Karpas-422 (cell line): ENCODE measurements at regions not wholly inside any gene's neighbourhood (a gene's known extent, or its start where the extent isn't known, plus 50 kb on each side); places are given as distances from the start of the nearest gene placed in this dataset.

Experiments
- DNase-seq: peaks from one replicate; pipeline ENCODE4 v3.0.0-alpha.2; 2015
- H2AFZ ChIP-seq: fragments of 200-600 bp; sonication (generic); 2 replicates; pipeline ENCODE4 v1.6.1; 2014; ENCODE audit warnings: antibody characterized with exemption, low read length, mixed read lengths
- H3K27ac ChIP-seq: fragments of 200-600 bp; sonication (generic); 2 replicates; pipeline ENCODE4 v1.5.1; 2014; ENCODE audit warnings: mild to moderate bottlenecking, low read length, moderate library complexity
- H3K27me3 ChIP-seq: fragments of 200-600 bp; sonication (generic); 2 replicates; pipeline ENCODE4 v1.6.1; 2014; ENCODE audit warnings: low read length, mixed read lengths
- H3K36me3 ChIP-seq: fragments of 200-600 bp; sonication (generic); 2 replicates; pipeline ENCODE4 v1.6.1; 2014; ENCODE audit warnings: low read length, mixed read lengths; ENCODE audit not compliant: insufficient read depth
- H3K4me1 ChIP-seq: fragments of 200-600 bp; sonication (generic); 2 replicates; pipeline ENCODE4 v1.6.1; 2014; ENCODE audit warnings: mild to moderate bottlenecking, low read length, mixed read lengths
- H3K4me2 ChIP-seq: fragments of 200-600 bp; sonication (generic); 2 replicates; pipeline ENCODE4 v1.6.1; 2014; ENCODE audit warnings: low read length, low read depth, mild to moderate bottlenecking; ENCODE audit not compliant: poor library complexity, severe bottlenecking
- H3K4me3 ChIP-seq: fragments of 200-600 bp; sonication (generic); 2 replicates; pipeline ENCODE4 v1.5.1; 2014; ENCODE audit warnings: mild to moderate bottlenecking, antibody characterized with exemption, low read length, mixed read lengths
- H3K79me2 ChIP-seq: fragments of 200-600 bp; sonication (generic); 2 replicates; pipeline ENCODE4 v1.6.1; 2014; ENCODE audit warnings: mild to moderate bottlenecking, low read length, mixed read lengths
- H3K9ac ChIP-seq: fragments of 200-600 bp; sonication (generic); 2 replicates; pipeline ENCODE4 v1.6.0; 2014; ENCODE audit warnings: low read length
- H3K9me2 ChIP-seq: fragments of 200-600 bp; sonication (generic), shearing (Covaris generic); replicated peaks from 2 replicates; pipeline ENCODE4 v1.6.0; 2014; ENCODE audit warnings: mild to moderate bottlenecking, low read length, moderate library complexity; ENCODE audit not compliant: insufficient read depth
- H3K9me3 ChIP-seq: fragments of 300-700, 200-600 bp; sonication (generic); 2 replicates; pipeline ENCODE4 v1.6.1; 2014; ENCODE audit warnings: low read length, mixed read lengths
- H4K20me1 ChIP-seq: fragments of 200-600 bp; sonication (generic); 2 replicates; pipeline ENCODE4 v1.6.1; 2014; ENCODE audit warnings: mild to moderate bottlenecking, antibody characterized with exemption, low read length, low read depth; ENCODE audit not compliant: insufficient read depth

GRCh38 chr7:46163246-46163645 is 242.2 kb upstream of the IGFBP3 start:
- H3K79me2 ChIP-seq = no peaks in the 10 kb centered on the region
- H4K20me1 ChIP-seq = no peaks in the 10 kb centered on the region
- no peaks in the 10 kb centered on the region for H3K9me3 ChIP-seq
- H3K4me2 ChIP-seq = no peak overlapping the region
- DNase-seq = no peak
- H3K27me3 ChIP-seq = no peaks in the 10 kb centered on the region
- H2AFZ ChIP-seq = no peak overlapping the region
- no peak overlapping the region for H3K4me3 ChIP-seq
- H3K27ac ChIP-seq = no peak overlapping the region
- no peaks in the 10 kb centered on the region for H3K36me3 ChIP-seq
- H3K9me2 ChIP-seq = no peaks in the 10 kb centered on the region
- no peaks in the 10 kb centered on the region for H3K4me1 ChIP-seq
- H3K9ac ChIP-seq = no peak overlapping the region

DNA sequence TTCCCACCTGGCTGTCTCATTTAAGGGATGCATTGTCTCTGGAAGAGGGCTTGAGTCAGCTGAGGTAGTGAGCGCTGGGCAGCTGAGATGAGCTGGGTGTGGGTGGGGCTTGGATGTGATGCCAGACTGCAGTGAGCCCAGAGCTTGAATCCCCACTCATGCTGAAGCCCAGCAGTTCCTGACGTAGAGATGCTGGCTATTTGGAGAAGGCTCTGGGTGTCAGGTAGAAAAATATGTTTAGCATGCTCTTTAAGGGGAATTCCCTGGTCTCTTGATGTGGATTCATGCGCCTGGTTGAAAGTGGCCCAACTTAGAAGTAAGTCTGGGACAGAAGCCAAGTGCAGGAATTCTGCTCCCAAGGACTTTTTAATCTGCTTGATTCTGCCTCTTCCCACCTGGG is 241.5 kb upstream of the IGFBP3 start:
- no peaks in the 10 kb centered on the region for H3K27me3 ChIP-seq
- H3K27ac ChIP-seq = no peak overlapping the region
- H3K4me3 ChIP-seq = no peak overlapping the region
- H3K4me1 ChIP-seq = no peaks in the 10 kb centered on the region
- H3K9me3 ChIP-seq = no peaks in the 10 kb centered on the region
- no peak overlapping the region for H3K4me2 ChIP-seq
- no peak for DNase-seq
- no peak overlapping the region for H2AFZ ChIP-seq
- H3K9ac ChIP-seq = no peak overlapping the region
- H4K20me1 ChIP-seq = no peaks in the 10 kb centered on the region
- no peaks in the 10 kb centered on the region for H3K36me3 ChIP-seq
- no peaks in the 10 kb centered on the region for H3K79me2 ChIP-seq
- H3K9me2 ChIP-seq = no peaks in the 10 kb centered on the region

DNA sequence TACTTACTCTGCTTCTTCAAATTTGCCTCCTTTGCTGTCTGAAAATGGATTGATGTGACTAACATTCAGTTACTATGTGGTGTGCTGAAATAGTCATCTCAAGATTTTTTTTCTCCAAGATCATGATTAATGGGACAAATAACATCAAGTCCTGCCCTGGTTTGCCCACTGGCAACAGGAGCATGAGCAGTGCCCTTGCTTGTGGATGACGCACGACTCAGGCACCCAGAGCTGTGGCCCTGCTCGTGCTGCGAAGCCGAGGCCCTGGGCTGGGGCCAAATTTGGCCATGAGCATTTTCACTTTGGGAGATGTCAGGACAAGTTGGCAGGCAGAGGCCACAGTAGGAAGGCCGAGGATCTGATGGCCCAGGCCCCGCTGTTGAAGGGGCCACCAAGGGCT is 239.8 kb upstream of the IGFBP3 start:
- Histone ChIP-seq H3K36me3 (no peaks in the 10 kb centered on the region), H2AFZ (no peak overlapping the region), H3K4me1 (no peaks in the 10 kb centered on the region)

DNA sequence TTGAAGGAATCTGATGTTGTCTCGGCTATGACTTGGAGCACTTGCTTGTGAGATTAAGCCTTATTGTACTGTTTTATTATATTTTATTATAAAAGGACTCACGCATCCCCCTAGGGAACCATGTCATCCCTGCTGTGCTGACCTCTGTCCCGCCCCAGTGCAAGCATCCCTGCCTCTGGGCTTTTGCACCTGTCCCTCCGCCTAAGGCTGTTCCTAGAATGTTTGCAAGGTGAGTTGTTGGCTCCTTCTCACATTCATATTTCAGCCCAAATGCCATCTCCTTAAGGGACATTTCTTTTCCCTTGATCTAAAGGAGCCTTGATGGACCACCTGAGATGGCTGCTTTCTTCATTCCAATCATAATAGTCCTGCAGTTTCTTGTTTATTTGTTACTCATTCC is 236.9 kb upstream of the IGFBP3 start:
- H3K27me3 ChIP-seq = no peaks in the 10 kb centered on the region
- H2AFZ ChIP-seq = no peak overlapping the region
- no peak for DNase-seq

More for the DNA sequence above, 239.8 kb upstream of the IGFBP3 start:
- no peak overlapping the region for H3K4me2 ChIP-seq
- no peak overlapping the region for H3K9ac ChIP-seq
- H3K9me2 ChIP-seq = no peaks in the 10 kb centered on the region
- H3K9me3 ChIP-seq = no peaks in the 10 kb centered on the region
- no peak for DNase-seq
- no peak overlapping the region for H3K27ac ChIP-seq
- no peaks in the 10 kb centered on the region for H3K27me3 ChIP-seq
- no peaks in the 10 kb centered on the region for H3K79me2 ChIP-seq
- no peaks in the 10 kb centered on the region for H4K20me1 ChIP-seq
- no peak overlapping the region for H3K4me3 ChIP-seq

GRCh38 chr7:46157404-46157803 is 236.3 kb upstream of the IGFBP3 start:
- H3K27ac ChIP-seq = no peak overlapping the region
- H2AFZ ChIP-seq = no peak overlapping the region
- no peaks in the 10 kb centered on the region for H3K9me3 ChIP-seq
- H3K4me3 ChIP-seq = no peak overlapping the region
- no peak overlapping the region for H3K9ac ChIP-seq
- H3K9me2 ChIP-seq = no peaks in the 10 kb centered on the region
- no peaks in the 10 kb centered on the region for H3K79me2 ChIP-seq
- no peak for DNase-seq
- no peaks in the 10 kb centered on the region for H3K36me3 ChIP-seq
- no peak overlapping the region for H3K4me2 ChIP-seq
- no peaks in the 10 kb centered on the region for H4K20me1 ChIP-seq
- H3K4me1 ChIP-seq = no peaks in the 10 kb centered on the region
- no peaks in the 10 kb centered on the region for H3K27me3 ChIP-seq

More for the DNA sequence above, 236.9 kb upstream of the IGFBP3 start:
- Histone ChIP-seq H3K27ac (no peak overlapping the region), H3K36me3 (no peaks in the 10 kb centered on the region), H3K9me2 (no peaks in the 10 kb centered on the region), H3K79me2 (no peaks in the 10 kb centered on the region), H3K4me2 (no peak overlapping the region), H3K4me3 (no peak overlapping the region), H3K4me1 (no peaks in the 10 kb centered on the region), H4K20me1 (no peaks in the 10 kb centered on the region), H3K9me3 (no peaks in the 10 kb centered on the region), H3K9ac (no peak overlapping the region)

DNA sequence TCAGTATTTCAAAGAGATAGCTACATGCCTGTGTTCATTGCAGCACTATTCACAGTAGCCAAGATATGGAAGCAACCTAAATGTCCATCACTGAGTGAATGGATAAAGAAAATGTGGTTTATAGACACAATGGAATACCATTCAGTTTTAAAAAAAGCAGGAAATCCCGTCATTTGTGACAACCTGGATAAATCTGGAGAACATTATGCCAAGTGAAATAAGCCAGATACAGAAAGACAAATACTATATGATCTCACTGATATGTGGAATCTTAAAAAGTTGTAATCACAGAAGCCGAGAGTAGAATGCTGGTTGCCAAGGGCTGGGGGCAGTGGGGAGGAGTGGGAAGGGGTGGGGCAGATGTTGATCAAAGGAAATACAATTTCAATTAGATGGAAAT is 235.8 kb upstream of the IGFBP3 start:
- no peak for DNase-seq
- Histone ChIP-seq H3K4me1 (no peaks in the 10 kb centered on the region), H3K9me3 (no peaks in the 10 kb centered on the region), H2AFZ (no peak overlapping the region), H4K20me1 (no peaks in the 10 kb centered on the region), H3K27me3 (no peaks in the 10 kb centered on the region), H3K9ac (no peak overlapping the region), H3K27ac (no peak overlapping the region), H3K4me2 (no peak overlapping the region), H3K79me2 (no peaks in the 10 kb centered on the region), H3K36me3 (no peaks in the 10 kb centered on the region), H3K9me2 (no peaks in the 10 kb centered on the region), H3K4me3 (no peak overlapping the region)

DNA sequence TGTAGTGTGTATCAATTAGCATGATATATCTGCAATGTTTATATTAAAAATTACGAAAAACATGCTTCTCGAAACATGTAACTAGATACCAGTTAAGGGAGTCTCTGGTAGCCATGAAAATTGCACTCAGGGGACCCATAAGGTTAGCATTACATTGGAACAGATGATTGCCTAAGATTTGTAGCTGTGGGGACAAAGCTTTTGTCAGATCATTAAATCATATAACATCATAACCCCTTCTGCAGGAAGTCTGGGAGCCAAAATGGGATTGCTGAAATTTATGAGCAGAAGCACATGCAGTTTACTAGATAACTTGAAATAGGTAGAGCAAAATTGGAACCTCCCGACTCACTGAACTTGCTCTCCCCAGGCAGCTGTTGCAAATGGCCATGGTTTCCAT is 235.0 kb upstream of the IGFBP3 start:
- no peaks in the 10 kb centered on the region for H3K9me3 ChIP-seq

DNA sequence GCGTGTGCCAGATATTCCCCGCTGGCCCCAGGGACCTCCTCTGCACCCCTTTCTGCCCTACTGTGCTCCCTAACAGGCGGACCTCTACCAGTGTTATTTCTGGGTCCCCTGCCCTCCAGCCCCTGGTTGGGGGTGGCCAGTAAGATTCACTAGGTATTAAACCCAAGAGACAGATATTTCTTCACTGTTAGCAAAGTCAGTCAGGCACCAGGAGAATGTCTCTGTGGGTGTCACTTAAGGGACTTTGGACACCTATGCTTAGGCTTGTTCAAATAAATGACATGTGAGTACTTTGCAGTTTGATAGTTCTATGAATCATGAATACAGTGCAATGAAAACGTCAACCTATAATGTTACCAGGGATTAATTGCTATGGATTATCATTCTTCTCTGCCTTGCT is 234.3 kb upstream of the IGFBP3 start:
- no peak overlapping the region for H3K4me2 ChIP-seq
- no peaks in the 10 kb centered on the region for H3K9me3 ChIP-seq
- H3K79me2 ChIP-seq = no peaks in the 10 kb centered on the region

More for the DNA sequence above, 235.0 kb upstream of the IGFBP3 start:
- Histone ChIP-seq H3K27ac (no peak overlapping the region), H4K20me1 (no peaks in the 10 kb centered on the region), H2AFZ (no peak overlapping the region), H3K4me2 (no peak overlapping the region), H3K4me1 (no peaks in the 10 kb centered on the region), H3K9me2 (no peaks in the 10 kb centered on the region), H3K36me3 (no peaks in the 10 kb centered on the region), H3K9ac (no peak overlapping the region), H3K79me2 (no peaks in the 10 kb centered on the region), H3K27me3 (no peaks in the 10 kb centered on the region), H3K4me3 (no peak overlapping the region)
- no peak for DNase-seq

More for the DNA sequence above, 234.3 kb upstream of the IGFBP3 start:
- H3K4me1 ChIP-seq = no peaks in the 10 kb centered on the region
- no peaks in the 10 kb centered on the region for H3K9me2 ChIP-seq
- no peaks in the 10 kb centered on the region for H4K20me1 ChIP-seq
- H3K9ac ChIP-seq = no peak overlapping the region
- no peak overlapping the region for H3K4me3 ChIP-seq
- no peaks in the 10 kb centered on the region for H3K36me3 ChIP-seq
- H2AFZ ChIP-seq = no peak overlapping the region
- DNase-seq = no peak
- H3K27ac ChIP-seq = no peak overlapping the region
- H3K27me3 ChIP-seq = no peaks in the 10 kb centered on the region
